Stimulated activated CD8-positive, alpha-beta memory T cell treated with anti-CD3 and anti-CD28 coated beads, Interleukin-2, amount 100 ng/mL, for 48 hours (primary cell): ENCODE measurements at regions not wholly inside any gene's neighbourhood (a gene's known extent, or its start where the extent isn't known, plus 50 kb on each side); places are given as distances from the start of the nearest gene placed in this dataset.

Experiments used
- DNase-seq, 2 donors: peaks; one replicate each; pipeline ENCODE4 v3.0.0-alpha.2; 2020; ENCODE audit warnings: low read depth in 2 of 2

GRCh38 chr22:47802421-47802820 lies 1040.0 kb downstream of the TBC1D22A start:
- DNase-seq, result no peak

GRCh38 chr22:47801541-47802245 lies 1039.2 kb downstream of the TBC1D22A start:
- no peak for DNase-seq

GRCh38 chr22:47798229-47798628 lies 1035.8 kb downstream of the TBC1D22A start:
- no peak for DNase-seq

- no peak for DNase-seq
Measured at GRCh38 chr22:47797342-47797945, 1035.0 kb downstream of the TBC1D22A start.

- no peak for DNase-seq
Measured at GRCh38 chr22:47796128-47796908, 1033.9 kb downstream of the TBC1D22A start.

- no peak for DNase-seq
Measured at GRCh38 chr22:47795477-47796127, 1033.2 kb downstream of the TBC1D22A start.

GRCh38 chr22:47794851-47795250 lies 1032.4 kb downstream of the TBC1D22A start:
- DNase-seq, result no peak

- DNase-seq, result no peak
Measured at GRCh38 chr22:47793304-47794101, 1031.1 kb downstream of the TBC1D22A start.

GRCh38 chr22:47789171-47789570 lies 1026.7 kb downstream of the TBC1D22A start:
- no peak for DNase-seq

GRCh38 chr22:47788461-47788860 lies 1026.0 kb downstream of the TBC1D22A start:
- DNase-seq, result no peak

GRCh38 chr22:47787501-47788227 lies 1025.2 kb downstream of the TBC1D22A start:
- no peak for DNase-seq

- no peak for DNase-seq
Measured at GRCh38 chr22:47786650-47787290, 1024.3 kb downstream of the TBC1D22A start.

- DNase-seq, result no peak
Measured at GRCh38 chr22:47784991-47785390, 1022.5 kb downstream of the TBC1D22A start.

- DNase-seq, result no peak
Measured at GRCh38 chr22:47784367-47784983, 1022.0 kb downstream of the TBC1D22A start.

GRCh38 chr22:47783433-47784366 lies 1021.2 kb downstream of the TBC1D22A start:
- no peak for DNase-seq

GRCh38 chr22:47782328-47783075 lies 1020.1 kb downstream of the TBC1D22A start:
- DNase-seq, result no peak

- no peak for DNase-seq
Measured at GRCh38 chr22:47781427-47782111, 1019.1 kb downstream of the TBC1D22A start.
